OCI-LY3 (cell line): ENCODE measurements at regions not wholly inside any gene's neighbourhood (a gene's known extent, or its start where the extent isn't known, plus 50 kb on each side); places are given as distances from the start of the nearest gene placed in this dataset.

Experiments used
- H2AFZ ChIP-seq: fragments of 200-600, 300-600 bp; shearing (Covaris generic); 2 replicates; pipeline ENCODE4 v1.6.0; 2014; ENCODE audit warnings: antibody characterized with exemption, low read depth, low read length
- H3K27ac ChIP-seq: fragments of 200-600, 300-600 bp; sonication (generic); 2 replicates; pipeline ENCODE4 v1.5.1; 2014; ENCODE audit warnings: mild to moderate bottlenecking, low read length, moderate library complexity, mixed read lengths
- H3K27me3 ChIP-seq: fragments of 200-600, 300-600 bp; sonication (generic); 2 replicates; pipeline ENCODE4 v1.6.1; 2014; ENCODE audit warnings: low read depth, low read length, mixed read lengths
- H3K36me3 ChIP-seq: fragments of 200-600, 300-600 bp; sonication (generic); replicated peaks from 2 replicates; pipeline ENCODE3; 2014; ENCODE audit warnings: low read depth, low read length, mixed read lengths
- H3K4me1 ChIP-seq: fragments of 300-600, 200-600 bp; sonication (generic); 2 replicates; pipeline ENCODE4 v1.6.1; 2014; ENCODE audit warnings: low read length, mixed read lengths
- H3K4me2 ChIP-seq: fragments of 200-600, 300-600 bp; sonication (generic); 2 replicates; pipeline ENCODE4 v1.6.1; 2014; ENCODE audit warnings: low read length, mixed read lengths
- H3K4me3 ChIP-seq: fragments of 300-600, 200-600 bp; sonication (generic); 2 replicates; pipeline ENCODE4 v1.5.1; 2014; ENCODE audit warnings: antibody characterized with exemption, mild to moderate bottlenecking, low read length, moderate library complexity
- H3K79me2 ChIP-seq: fragments of 300-600, 200-600 bp; shearing (Covaris generic); 2 replicates; pipeline ENCODE4 v1.6.1; 2014; ENCODE audit warnings: mild to moderate bottlenecking, low read length, mixed read lengths
- H3K9ac ChIP-seq: fragments of 300-600, 200-600 bp; shearing (Covaris generic); 2 replicates; pipeline ENCODE4 v1.6.0; 2014; ENCODE audit warnings: mild to moderate bottlenecking, low read length, moderate library complexity
- H3K9me3 ChIP-seq: fragments of 200-600, 300-600 bp; shearing (Covaris generic); 2 replicates; pipeline ENCODE4 v1.6.1; 2014; ENCODE audit warnings: low read length, mixed read lengths; ENCODE audit not compliant: insufficient read depth
- H4K20me1 ChIP-seq: fragments of 200-600, 300-600 bp; sonication (generic); 2 replicates; pipeline ENCODE4 v1.6.1; 2016; ENCODE audit warnings: low read length, mixed read lengths; ENCODE audit not compliant: insufficient read depth
- EZH2phosphoT487 ChIP-seq: fragments of 200-600 bp; shearing (Covaris generic); IDR thresholded peaks from 2 replicates; pipeline ENCODE4 v1.6.1; 2018; ENCODE audit warnings: antibody characterized with exemption, mixed run types, low read depth
- TF ChIP-seq, protein P1 (sequence below): fragments of 200-600, 300-600 bp; sonication (generic); IDR thresholded peaks from 2 replicates; pipeline ENCODE4 v1.5.1; 2014; ENCODE audit warnings: antibody characterized with exemption, low read length, low read depth

DNA sequence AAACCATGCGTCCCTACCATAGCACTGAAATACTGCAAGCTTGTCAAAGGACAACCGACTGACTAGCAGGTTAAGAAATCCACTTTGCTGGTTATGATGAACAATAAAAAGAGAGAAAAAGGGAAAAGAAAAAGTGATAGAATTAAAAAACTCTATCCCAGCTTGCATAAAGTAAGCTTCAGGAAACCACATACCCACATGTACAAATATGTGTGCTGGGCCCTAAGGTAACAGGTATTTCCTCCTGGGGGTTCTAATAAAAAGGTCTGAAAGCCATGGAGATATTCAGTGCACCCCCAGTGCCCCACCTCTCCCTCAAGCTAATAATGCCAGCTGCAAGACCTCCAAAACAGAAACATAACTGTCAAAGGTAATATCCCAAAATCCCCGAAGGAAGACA lies 248.6 kb upstream of the KLF14 start:
- Histone ChIP-seq H4K20me1 (peaks cover 4% of the 10 kb centered on the region; the same call in 1 of the 2 replicates), H3K4me2 (peak overlapping the region; percentile 59), H2AFZ (no peak overlapping the region), H3K27me3 (no peaks in the 10 kb centered on the region), H3K36me3 (no peaks in the 10 kb centered on the region), H3K79me2 (no peaks in the 10 kb centered on the region), H3K9me3 (no peaks in the 10 kb centered on the region), H3K4me3 (no peak overlapping the region), H3K27ac (no peak overlapping the region), H3K4me1 (peaks cover 24% of the 10 kb centered on the region), H3K9ac (no peak overlapping the region)
- TF ChIP-seq, protein P1, sequence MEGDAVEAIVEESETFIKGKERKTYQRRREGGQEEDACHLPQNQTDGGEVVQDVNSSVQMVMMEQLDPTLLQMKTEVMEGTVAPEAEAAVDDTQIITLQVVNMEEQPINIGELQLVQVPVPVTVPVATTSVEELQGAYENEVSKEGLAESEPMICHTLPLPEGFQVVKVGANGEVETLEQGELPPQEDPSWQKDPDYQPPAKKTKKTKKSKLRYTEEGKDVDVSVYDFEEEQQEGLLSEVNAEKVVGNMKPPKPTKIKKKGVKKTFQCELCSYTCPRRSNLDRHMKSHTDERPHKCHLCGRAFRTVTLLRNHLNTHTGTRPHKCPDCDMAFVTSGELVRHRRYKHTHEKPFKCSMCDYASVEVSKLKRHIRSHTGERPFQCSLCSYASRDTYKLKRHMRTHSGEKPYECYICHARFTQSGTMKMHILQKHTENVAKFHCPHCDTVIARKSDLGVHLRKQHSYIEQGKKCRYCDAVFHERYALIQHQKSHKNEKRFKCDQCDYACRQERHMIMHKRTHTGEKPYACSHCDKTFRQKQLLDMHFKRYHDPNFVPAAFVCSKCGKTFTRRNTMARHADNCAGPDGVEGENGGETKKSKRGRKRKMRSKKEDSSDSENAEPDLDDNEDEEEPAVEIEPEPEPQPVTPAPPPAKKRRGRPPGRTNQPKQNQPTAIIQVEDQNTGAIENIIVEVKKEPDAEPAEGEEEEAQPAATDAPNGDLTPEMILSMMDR, result no peak
- no peak for TF ChIP-seq EZH2phosphoT487

DNA sequence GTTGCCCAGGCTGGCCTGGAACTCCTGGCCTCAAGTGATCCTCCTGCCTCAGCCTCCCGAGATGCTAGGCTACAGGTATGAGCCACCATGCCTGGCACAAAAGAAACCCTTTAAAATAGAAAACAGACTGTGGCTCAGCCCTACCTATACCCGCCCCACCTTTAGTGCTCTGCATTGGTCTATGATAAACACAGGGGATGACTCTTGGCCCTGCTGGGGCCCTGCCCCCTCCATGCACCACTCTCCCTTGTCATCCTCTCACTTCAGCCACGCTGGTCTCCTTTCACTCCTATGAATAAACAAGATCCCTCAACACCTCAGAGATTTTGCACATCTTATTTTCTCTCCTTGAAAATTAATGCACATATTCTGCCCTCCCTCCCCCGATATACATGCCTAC lies 251.4 kb upstream of the KLF14 start:
- Histone ChIP-seq H3K36me3 (no peaks in the 10 kb centered on the region), H2AFZ (no peak overlapping the region), H3K79me2 (no peaks in the 10 kb centered on the region), H3K4me1 (peaks cover 20% of the 10 kb centered on the region), H3K9ac (no peak overlapping the region), H4K20me1 (peaks cover 4% of the 10 kb centered on the region; the same call in 1 of the 2 replicates), H3K27ac (no peak overlapping the region), H3K4me3 (no peak overlapping the region), H3K4me2 (no peak overlapping the region), H3K9me3 (no peaks in the 10 kb centered on the region), H3K27me3 (no peaks in the 10 kb centered on the region)
- no peak for TF ChIP-seq EZH2phosphoT487
- TF ChIP-seq, protein P1, result no peak

DNA sequence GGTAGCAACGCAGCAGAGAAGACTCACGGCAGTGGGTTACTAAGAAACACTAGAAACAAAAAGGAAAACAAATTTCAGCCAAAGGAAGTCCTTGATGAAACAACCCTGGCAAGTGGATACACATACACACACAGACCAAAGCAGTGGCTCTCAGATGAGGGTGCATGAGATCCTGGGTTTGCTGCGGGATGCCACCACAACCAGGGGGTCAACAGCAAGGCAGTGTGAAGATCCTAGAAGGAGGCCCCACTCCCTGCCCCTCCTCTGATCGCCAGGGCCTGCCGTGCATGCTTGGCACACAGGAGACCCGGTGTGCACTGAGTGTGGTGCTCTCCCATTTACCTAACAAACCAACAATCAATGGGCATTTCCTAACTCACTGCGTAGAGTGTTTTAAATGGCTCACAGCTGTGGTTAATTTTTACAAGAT lies 252.3 kb upstream of the KLF14 start:
- TF ChIP-seq EZH2phosphoT487, result no peak
- TF ChIP-seq, protein P1, result no peak
- Histone ChIP-seq H3K36me3 (no peaks in the 10 kb centered on the region), H3K4me1 (peaks cover 20% of the 10 kb centered on the region), H3K4me2 (no peak overlapping the region), H4K20me1 (peaks cover 4% of the 10 kb centered on the region; the same call in 1 of the 2 replicates), H3K27ac (no peak overlapping the region), H2AFZ (no peak overlapping the region), H3K9me3 (no peaks in the 10 kb centered on the region), H3K27me3 (no peaks in the 10 kb centered on the region), H3K4me3 (no peak overlapping the region), H3K79me2 (no peaks in the 10 kb centered on the region), H3K9ac (no peak overlapping the region)

DNA sequence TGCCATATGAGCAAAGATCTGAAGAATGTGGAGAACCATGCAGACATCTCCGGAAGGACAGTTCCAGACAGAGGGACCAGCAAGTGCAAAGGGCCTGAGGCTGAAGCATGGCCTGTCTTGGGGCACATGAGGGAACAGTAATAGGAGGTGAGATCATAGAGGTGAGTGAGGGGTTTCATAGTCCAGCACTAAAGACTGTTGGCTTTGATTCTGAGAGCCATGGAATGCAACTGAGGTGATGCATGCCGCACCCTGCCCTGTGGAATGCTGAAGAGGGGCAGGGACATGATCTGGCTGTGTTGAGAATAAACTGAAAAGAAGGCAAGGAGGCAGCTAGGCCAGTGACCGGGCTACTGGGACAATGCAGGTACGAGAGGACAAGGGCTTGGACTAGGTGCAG lies 253.1 kb upstream of the KLF14 start:
- no peaks in the 10 kb centered on the region for H3K79me2 ChIP-seq
- no peaks in the 10 kb centered on the region for H3K36me3 ChIP-seq
- no peaks in the 10 kb centered on the region for H3K9me3 ChIP-seq
- no peak overlapping the region for H3K4me3 ChIP-seq
- H3K4me1 ChIP-seq, result peaks cover 17% of the 10 kb centered on the region
- H2AFZ ChIP-seq, result no peak overlapping the region
- H3K27ac ChIP-seq, result no peak overlapping the region
- H3K4me2 ChIP-seq, result no peak overlapping the region
- no peak overlapping the region for H3K9ac ChIP-seq
- H3K27me3 ChIP-seq, result no peaks in the 10 kb centered on the region
- peaks cover 4% of the 10 kb centered on the region; the same call in 1 of the 2 replicates for H4K20me1 ChIP-seq
- TF ChIP-seq EZH2phosphoT487, result no peak
- TF ChIP-seq, protein P1, result no peak
